ENCODE measurements at regions not wholly inside any gene's neighbourhood (a gene's known extent, or its start where the extent isn't known, plus 50 kb on each side); places are given as distances from the start of the nearest gene placed in this dataset.
A peak's percentile ranks its signal among the peaks of the same experiment; 100 is the strongest.
"Not testable (repeated sequence)": the region's sequence is repeated elsewhere in the genome, so short reads cannot be mapped to it uniquely, and the experiment has no call there.

GRCh38 chr2:22449696-22450095, 935.3 kb upstream of the KLHL29 start:
- Histone ChIP-seq H3K4me3 (no peak overlapping the region), H3K4me1 (no peaks in the 10 kb centered on the region), H3K27me3 (no peaks in the 10 kb centered on the region), H3K9me3 (no peaks in the 10 kb centered on the region), H3K27ac (no peak overlapping the region), H3K36me3 (ENCODE audit: low read depth, missing control alignments) (no peaks in the 10 kb centered on the region)
- TF ChIP-seq POLR2A (IDR thresholded peaks at IDR 0.05), result no peak
- no peak for TF ChIP-seq CTCF (IDR thresholded peaks at IDR 0.05)
- DNase-seq, result no peak
- intact Hi-C loops (cut with DNase I; ENCODE audit: low total_unique reads), result no loop called here
- WGBS, 2 donors, result 46 to 57% methylated on average over 5 of the region's 5 CpGs

GRCh38 chr2:22450831-22451230, 934.1 kb upstream of the KLHL29 start:
- H3K36me3 ChIP-seq (ENCODE audit: low read depth, missing control alignments), result no peaks in the 10 kb centered on the region
- H3K27ac ChIP-seq, result no peak overlapping the region
- TF ChIP-seq CTCF (IDR thresholded peaks at IDR 0.05) (no peak), POLR2A (IDR thresholded peaks at IDR 0.05) (no peak)
- DNase-seq, result peak; percentile 47
- intact Hi-C loops (cut with DNase I; ENCODE audit: low total_unique reads), result no loop called here
- no peak overlapping the region for H3K4me3 ChIP-seq
- H3K4me1 ChIP-seq, result no peaks in the 10 kb centered on the region
- no peaks in the 10 kb centered on the region for H3K27me3 ChIP-seq
- H3K9me3 ChIP-seq, result no peaks in the 10 kb centered on the region
- 61 to 69% methylated on average over 8 of the region's 8 CpGs for WGBS, 2 donors

GRCh38 chr2:22454826-22455485, 930.0 kb upstream of the KLHL29 start:
- no peak for DNase-seq
- Histone ChIP-seq H3K27me3 (no peaks in the 10 kb centered on the region), H3K9me3 (no peaks in the 10 kb centered on the region), H3K4me1 (no peaks in the 10 kb centered on the region), H3K4me3 (no peak overlapping the region), H3K36me3 (ENCODE audit: low read depth, missing control alignments) (no peaks in the 10 kb centered on the region), H3K27ac (no peak overlapping the region)
- TF ChIP-seq CTCF (IDR thresholded peaks at IDR 0.05), result no peak
- no peak for TF ChIP-seq POLR2A (IDR thresholded peaks at IDR 0.05)
- intact Hi-C loops (cut with DNase I; ENCODE audit: low total_unique reads), result no loop called here
- 39 to 43% methylated on average over 2 of the region's 2 CpGs for WGBS, 2 donors

- intact Hi-C loops (cut with DNase I; ENCODE audit: low total_unique reads), result no loop called here
- 80 to 94% methylated on average over 1 of the region's 1 CpG for WGBS, 2 donors
Measured at GRCh38 chr2:22458440-22458839, 926.5 kb upstream of the KLHL29 start.

GRCh38 chr2:22475103-22475502, 909.9 kb upstream of the KLHL29 start:
- H3K4me3 ChIP-seq; intact Hi-C loops (cut with DNase I; ENCODE audit: low total_unique reads); H3K27me3 ChIP-seq; H3K9me3 ChIP-seq; H3K36me3 ChIP-seq (ENCODE audit: low read depth, missing control alignments); H3K4me1 ChIP-seq; DNase-seq; H3K27ac ChIP-seq: not testable (repeated sequence)
- WGBS, 2 donors, result 95 to 98% methylated on average over 4 of the region's 4 CpGs

More at GRCh38 chr2:22458440-22458839, 926.5 kb upstream of the KLHL29 start:
- H3K27ac ChIP-seq, result no peak overlapping the region
- no peak overlapping the region for H3K4me3 ChIP-seq
- no peak for DNase-seq
- H3K27me3 ChIP-seq, result no peaks in the 10 kb centered on the region
- no peaks in the 10 kb centered on the region for H3K9me3 ChIP-seq
- TF ChIP-seq POLR2A (IDR thresholded peaks at IDR 0.05), result no peak
- TF ChIP-seq CTCF (IDR thresholded peaks at IDR 0.05), result no peak
- H3K36me3 ChIP-seq (ENCODE audit: low read depth, missing control alignments), result no peaks in the 10 kb centered on the region
- H3K4me1 ChIP-seq, result no peaks in the 10 kb centered on the region

Measured in testis (tissue), 2 donors.